H1 (cell line): ENCODE measurements at regions not wholly inside any gene's neighbourhood (a gene's known extent, or its start where the extent isn't known, plus 50 kb on each side); places are given as distances from the start of the nearest gene placed in this dataset.
"Not testable (repeated sequence)": the region's sequence is repeated elsewhere in the genome, so short reads cannot be mapped to it uniquely, and the experiment has no call there.

Experiments
- CTCF ChIA-PET: fragments of 300-600 bp; sonication (Branson Sonifier 250); formaldehyde crosslinking; loops from one replicate; lab custom pipeline; 2021; ENCODE audit not compliant: partially characterized antibody; lab: Charles Lee
- POLR2A ChIA-PET: fragments of 300-600 bp; sonication (Branson Sonifier 250); formaldehyde crosslinking; loops from one replicate; lab custom pipeline; 2021; ENCODE audit warnings: inconsistent platforms; ENCODE audit not compliant: partially characterized antibody; lab: Charles Lee
- DNase-seq, 2 experiments: peaks; one replicate each; pipeline versions ENCODE4 v3.0.0 to v3.0.0-alpha.2; 2010 to 2022; ENCODE audit warnings: low spot score in 2 of 2, low read depth in 1 of 2, mixed read lengths in 1 of 2
- FAIRE-seq: peaks from 2 replicates; lab custom pipeline; 2011; peaks lifted over from hg19 to GRCh38; lab: Jason Lieb, UNC
- H2AFZ ChIP-seq: 2 replicates; pipeline ENCODE4 v1.8.1; 2012; ENCODE audit warnings: low read length, inconsistent platforms
- H2AK5ac ChIP-seq: 2 replicates; pipeline ENCODE4 v1.6.1; 2013; ENCODE audit warnings: low read depth, low read length
- H2BK120ac ChIP-seq: replicated peaks from 2 replicates; pipeline ENCODE3; 2013; ENCODE audit warnings: low read depth, low read length, inconsistent platforms
- H2BK12ac ChIP-seq: 2 replicates; pipeline ENCODE4 v1.6.1; 2013; ENCODE audit warnings: low read depth, low read length
- H2BK15ac ChIP-seq: 2 replicates; pipeline ENCODE4 v1.6.1; 2013; ENCODE audit warnings: low read length
- H2BK20ac ChIP-seq: 2 replicates; pipeline ENCODE4 v1.6.1; 2013; ENCODE audit warnings: low read length
- H2BK5ac ChIP-seq: 2 replicates; pipeline ENCODE4 v1.6.1; 2013; ENCODE audit warnings: low read depth, low read length
- H3K14ac ChIP-seq: 2 replicates; pipeline ENCODE4 v1.6.1; 2013; ENCODE audit warnings: inconsistent platforms; ENCODE audit not compliant: insufficient read length
- H3K18ac ChIP-seq: 2 replicates; pipeline ENCODE4 v1.6.1; 2013; ENCODE audit warnings: low read length; ENCODE audit errors: extremely low read depth
- H3K23ac ChIP-seq: 2 replicates; pipeline ENCODE4 v1.6.1; 2013; ENCODE audit warnings: inconsistent platforms; ENCODE audit not compliant: insufficient read length
- H3K23me2 ChIP-seq: 2 replicates; pipeline ENCODE4 v1.6.1; 2013; ENCODE audit warnings: low read depth, low read length
- H3K27ac ChIP-seq: 2 replicates; pipeline ENCODE4 v1.6.1; 2011; ENCODE audit warnings: low read depth, low read length, inconsistent platforms
- H3K27me3 ChIP-seq, 4 experiments: replicated peaks in 1 of 4; 1 replicate in 1 of 4; 2 replicates in 3 of 4; pipeline versions ENCODE4 v1.6.1 to v1.8.1; 2011 to 2013; ENCODE audit warnings: low read length in 3 of 4, mild to moderate bottlenecking in 3 of 4, inconsistent platforms in 2 of 4, mixed read lengths in 2 of 4, moderate library complexity in 1 of 4; ENCODE audit not compliant: control insufficient read depth in 3 of 4, insufficient read depth in 3 of 4; ENCODE audit errors: extremely low read depth in 1 of 4
- H3K36me3 ChIP-seq, 4 experiments: 2 replicates each; pipeline versions ENCODE4 v1.6.1 to v1.8.1; 2011 to 2013; ENCODE audit warnings: mild to moderate bottlenecking in 4 of 4, low read length in 3 of 4, moderate library complexity in 2 of 4, control low read depth in 1 of 4, inconsistent platforms in 1 of 4; ENCODE audit not compliant: insufficient read depth in 4 of 4, control insufficient read depth in 2 of 4
- H3K4ac ChIP-seq: replicated peaks from 2 replicates; pipeline ENCODE3; 2013; ENCODE audit warnings: low read length, low read depth, mixed read lengths, inconsistent platforms; ENCODE audit not compliant: insufficient read length
- H3K4me1 ChIP-seq, 4 experiments: replicated peaks in 1 of 4; 1 replicate in 1 of 4; 2 replicates in 3 of 4; pipeline versions ENCODE4 v1.6.1 to v1.8.1; 2011 to 2013; ENCODE audit warnings: low read length in 3 of 4, inconsistent platforms in 2 of 4, mixed read lengths in 1 of 4; ENCODE audit not compliant: insufficient read depth in 4 of 4, control insufficient read depth in 3 of 4
- H3K4me2 ChIP-seq, 2 experiments: 2 replicates each; pipeline versions ENCODE4 v1.6.1 to v1.8.1; 2011 to 2013; ENCODE audit warnings: low read depth in 2 of 2, low read length in 2 of 2, control low read depth in 1 of 2, inconsistent platforms in 1 of 2, mild to moderate bottlenecking in 1 of 2; ENCODE audit not compliant: insufficient read depth in 1 of 2
- H3K4me3 ChIP-seq, 4 experiments: fragments of 200-600, 300-600 bp in 1 of 4; sonication (generic), shearing (Covaris generic), sonication (Bioruptor Twin) in 1 of 4; 2 replicates each; pipeline versions ENCODE4 v1.5.1 to v1.8.1; 2011 to 2016; ENCODE audit warnings: low read length in 4 of 4, low read depth in 3 of 4, control low read depth in 2 of 4, inconsistent platforms in 2 of 4, mild to moderate bottlenecking in 2 of 4, mixed read lengths in 1 of 4, moderate library complexity in 1 of 4; ENCODE audit not compliant: insufficient read depth in 2 of 4; ENCODE audit errors: extremely low read depth in 1 of 4
- H3K56ac ChIP-seq: replicated peaks from 2 replicates; pipeline ENCODE3; 2013; ENCODE audit warnings: low read depth, mild to moderate bottlenecking, mixed read lengths, low read length, inconsistent platforms; ENCODE audit not compliant: insufficient read length
- H3K79me1 ChIP-seq: 2 replicates; pipeline ENCODE4 v1.6.1; 2013; ENCODE audit warnings: low read depth, low read length, control low read depth
- H3K79me2 ChIP-seq, 2 experiments: 2 replicates each; pipeline versions ENCODE4 v1.6.1 to v1.8.1; 2012 to 2013; ENCODE audit warnings: low read length in 2 of 2, mild to moderate bottlenecking in 2 of 2, inconsistent platforms in 1 of 2; ENCODE audit not compliant: insufficient read depth in 2 of 2, control insufficient read depth in 1 of 2
- H3K9ac ChIP-seq, 4 experiments: replicated peaks in 1 of 4; 1 replicate in 1 of 4; 2 replicates in 3 of 4; pipeline versions ENCODE4 v1.6.1 to v1.8.1; 2011 to 2013; ENCODE audit warnings: low read depth in 3 of 4, low read length in 3 of 4, control low read depth in 2 of 4, mild to moderate bottlenecking in 2 of 4, moderate library complexity in 2 of 4, inconsistent platforms in 1 of 4; ENCODE audit errors: extremely low read depth in 1 of 4
- H3K9me3 ChIP-seq, 2 experiments: 2 replicates each; pipeline versions ENCODE4 v1.6.1 to v1.8.1; 2012 to 2013; ENCODE audit warnings: mild to moderate bottlenecking in 2 of 2, moderate library complexity in 2 of 2, control low read depth in 1 of 2, inconsistent platforms in 1 of 2, low read depth in 1 of 2, low read length in 1 of 2, mixed read lengths in 1 of 2; ENCODE audit not compliant: insufficient read depth in 2 of 2
- H4K20me1 ChIP-seq, 2 experiments: replicated peaks in 1 of 2; 2 replicates each; pipeline versions ENCODE3 to v1.8.1; 2011 to 2013; ENCODE audit warnings: inconsistent platforms in 2 of 2, low read length in 2 of 2, mild to moderate bottlenecking in 1 of 2; ENCODE audit not compliant: insufficient read depth in 2 of 2, control insufficient read depth in 1 of 2
- H4K5ac ChIP-seq: 2 replicates; pipeline ENCODE4 v1.6.1; 2013; ENCODE audit warnings: low read length, low read depth, mixed read lengths, inconsistent platforms; ENCODE audit not compliant: insufficient read length
- H4K8ac ChIP-seq: 2 replicates; pipeline ENCODE4 v1.8.0; 2013; ENCODE audit warnings: mild to moderate bottlenecking, moderate library complexity, low read length, inconsistent platforms; ENCODE audit not compliant: insufficient read depth; ENCODE audit errors: extremely low read depth
- H4K91ac ChIP-seq: replicated peaks from 2 replicates; pipeline ENCODE3; 2013; ENCODE audit warnings: low read length, mixed read lengths, inconsistent platforms; ENCODE audit not compliant: insufficient read length
- YY1 ChIP-seq: IDR thresholded peaks from 2 replicates; pipeline ENCODE4 v1.6.1; 2011; ENCODE audit warnings: low read depth, mild to moderate bottlenecking, low read length
- WGBS, 2 experiments: shearing (Covaris generic) in 1 of 2; methylation state at CpG; one replicate each; pipeline versions ENCODE4 v1.1.6 to v1.1.7; 2013 to 2015; ENCODE audit warnings: low lambda C conversion rate in 2 of 2, mixed read lengths in 2 of 2, inconsistent platforms in 1 of 2, low coverage in 1 of 2, missing lambda C conversion rate in 1 of 2; ENCODE audit not compliant: insufficient replicate concordance in 2 of 2, insufficient coverage in 1 of 2, insufficient read length in 1 of 2; ENCODE audit errors: extremely low coverage in 1 of 2, missing lambda C conversion rate in 1 of 2; 5-methylcytosine and 5-hydroxymethylcytosine counted together

DNA sequence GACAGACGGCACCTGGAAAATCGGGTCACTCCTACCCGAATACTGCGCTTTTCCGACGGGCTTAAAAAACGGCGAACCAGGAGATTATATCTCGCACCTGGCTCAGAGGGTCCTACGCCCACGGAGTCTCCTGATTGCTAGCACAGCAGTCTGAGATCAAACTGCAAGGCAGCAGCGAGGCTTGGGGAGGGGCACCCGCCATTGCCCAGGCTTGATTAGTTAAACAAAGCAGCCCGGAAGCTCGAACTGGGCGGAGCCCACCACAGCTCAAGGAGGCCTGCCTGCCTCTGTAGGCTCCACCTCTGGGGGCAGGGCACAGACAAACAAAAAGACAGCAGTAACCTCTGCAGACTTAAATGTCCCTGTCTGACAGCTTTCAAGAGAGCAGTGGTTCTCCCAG, 197.5 kb upstream of the FAT3 start:
- 0 out of 2 replicates have a peak, but pooled peaks have one; percentile 20 for TF ChIP-seq YY1
- H3K4ac ChIP-seq, H3K4me1 ChIP-seq, CTCF ChIA-PET, H2BK120ac ChIP-seq, H2AK5ac ChIP-seq, H4K5ac ChIP-seq, H3K18ac ChIP-seq, H4K20me1 ChIP-seq, H3K23me2 ChIP-seq, H3K36me3 ChIP-seq, H3K4me2 ChIP-seq, H3K9ac ChIP-seq, H3K23ac ChIP-seq, FAIRE-seq, H3K27me3 ChIP-seq, H4K91ac ChIP-seq, H3K27ac ChIP-seq, H3K14ac ChIP-seq, H3K56ac ChIP-seq, H2BK20ac ChIP-seq, H2BK5ac ChIP-seq, H3K79me2 ChIP-seq, POLR2A ChIA-PET, H3K79me1 ChIP-seq, H2BK12ac ChIP-seq, H2BK15ac ChIP-seq, H3K9me3 ChIP-seq, H2AFZ ChIP-seq: not testable (repeated sequence)
- H4K8ac ChIP-seq: peak overlapping the region; percentile 79; the same call in 1 of the 2 replicates
- WGBS, 2 experiments: 73% methylated on average over 15 of the region's 16 CpGs; no CpG with 5 or more reads in 1 of the 2 experiments
- H3K4me3 ChIP-seq: peak overlapping the region in 1 of 4 experiments; percentile 8; a peak in 1 of 8 replicates
- peak; percentile 0 to 50 for DNase-seq
